ENCODE measurements at regions not wholly inside any gene's neighbourhood (a gene's known extent, or its start where the extent isn't known, plus 50 kb on each side); places are given as distances from the start of the nearest gene placed in this dataset.

GRCh38 chrX:57822398-57822797 lies 87.9 kb downstream of the ZXDA start:
- TF ChIP-seq MAX (CRISPR knock-in tag; IDR thresholded peaks at IDR 0.05) (no peak), FOXJ3 (CRISPR knock-in tag; IDR thresholded peaks at IDR 0.05; ENCODE audit: borderline replicate concordance) (no peak), ESRRA (CRISPR knock-in tag; IDR thresholded peaks at IDR 0.05; ENCODE audit: borderline replicate concordance) (no peak), NR2C2 (CRISPR knock-in tag; IDR thresholded peaks at IDR 0.05) (no peak), CTCF (IDR thresholded peaks at IDR 0.05) (no peak), TEAD4 (CRISPR knock-in tag; IDR thresholded peaks at IDR 0.05) (no peak), ATF3 (CRISPR knock-in tag; conservative IDR thresholded peaks at IDR 0.05) (no peak), ATF6 (CRISPR knock-in tag; IDR thresholded peaks at IDR 0.05) (no peak), ATF1 (CRISPR knock-in tag; IDR thresholded peaks at IDR 0.05) (no peak), ZBTB43 (CRISPR knock-in tag; IDR thresholded peaks at IDR 0.05) (no peak), PRDM15 (CRISPR knock-in tag; IDR thresholded peaks at IDR 0.05) (no peak), FOXP1 (CRISPR knock-in tag; IDR thresholded peaks at IDR 0.05; ENCODE audit: borderline replicate concordance) (no peak), ZNF263 (CRISPR knock-in tag; IDR thresholded peaks at IDR 0.05; ENCODE audit: low read depth) (no peak)
